GM18520 (cell line): ENCODE measurements at regions not wholly inside any gene's neighbourhood (a gene's known extent, or its start where the extent isn't known, plus 50 kb on each side); places are given as distances from the start of the nearest gene placed in this dataset.
"Not testable (repeated sequence)": the region's sequence is repeated elsewhere in the genome, so short reads cannot be mapped to it uniquely, and the experiment has no call there.

Experiments used
- ATAC-seq: cut with Tn5 transposase; IDR thresholded peaks from one replicate; pipeline ENCODE4 v1.9.1; 2021; ENCODE audit not compliant: unreplicated experiment

DNA sequence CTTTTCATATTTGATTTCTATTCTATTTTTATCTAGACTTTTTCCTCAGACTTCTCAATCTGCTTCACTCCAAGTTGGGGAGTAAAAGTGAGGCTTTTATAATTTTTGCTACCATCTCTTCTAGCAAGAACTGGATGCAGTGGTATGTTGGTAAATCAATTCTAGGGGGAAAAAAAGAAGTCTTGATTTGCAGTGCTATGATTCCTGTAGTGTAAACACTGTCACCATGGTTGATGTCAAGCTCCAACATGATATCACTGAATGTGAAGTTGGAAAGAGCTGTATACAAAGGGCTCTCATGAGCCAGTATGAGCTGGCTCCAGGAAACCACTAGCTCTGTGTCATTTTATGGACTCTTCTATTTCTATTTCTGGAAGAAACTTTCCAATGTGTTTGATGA is 439.2 kb downstream of the NTRK2 start:
- ATAC-seq, result no peak

GRCh38 chr9:85108229-85108628 is 438.7 kb downstream of the NTRK2 start:
- ATAC-seq, result no peak

GRCh38 chr9:85089188-85089969 is 419.9 kb downstream of the NTRK2 start:
- no peak for ATAC-seq

DNA sequence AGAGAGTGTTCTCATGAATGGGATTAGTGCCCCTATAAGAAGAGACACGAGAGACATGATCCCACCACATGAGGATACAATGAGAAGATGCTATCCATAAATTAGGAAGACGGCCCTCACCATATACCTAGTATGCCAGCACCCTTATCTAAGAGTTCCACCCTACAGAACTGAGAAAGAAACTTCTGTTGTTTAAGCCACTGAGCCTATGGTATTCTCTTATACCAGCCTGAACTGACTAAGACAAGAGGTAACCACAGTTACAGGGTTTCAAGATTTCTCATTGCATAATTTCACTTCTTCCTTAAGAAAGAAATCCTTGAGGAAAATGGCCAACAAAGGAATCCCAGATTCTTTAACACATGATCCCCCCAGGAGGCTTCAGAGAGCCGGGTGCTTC is 412.4 kb downstream of the NTRK2 start:
- ATAC-seq, result no peak

DNA sequence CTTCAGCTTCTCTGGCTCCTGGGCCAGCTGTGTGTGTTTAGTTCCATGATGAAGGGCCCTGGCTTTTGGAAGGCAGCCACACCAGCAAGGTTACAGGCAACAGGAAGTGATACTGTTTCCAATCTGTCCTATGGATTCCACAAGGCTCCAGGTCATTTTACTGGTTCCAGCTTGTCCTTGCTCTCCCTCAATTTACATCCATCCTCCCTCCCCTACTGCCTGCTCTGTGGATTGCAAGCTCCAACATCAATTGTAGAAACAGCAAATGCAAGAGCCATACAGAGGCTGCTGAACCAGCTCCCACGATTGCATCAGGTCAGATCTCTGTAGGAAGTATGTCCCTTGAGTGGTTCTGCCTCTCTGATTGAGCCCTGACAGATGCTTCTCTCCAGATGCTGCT is 409.8 kb downstream of the NTRK2 start:
- ATAC-seq, result no peak

- no peak for ATAC-seq
Observed at GRCh38 chr9:85077944-85078343, 408.4 kb downstream of the NTRK2 start.

GRCh38 chr9:85077146-85077545 is 407.6 kb downstream of the NTRK2 start:
- ATAC-seq, result not testable (repeated sequence)
